GM12878 (cell line): ENCODE measurements at regions not wholly inside any gene's neighbourhood (a gene's known extent, or its start where the extent isn't known, plus 50 kb on each side); places are given as distances from the start of the nearest gene placed in this dataset.

Source experiments
- ATAC-seq: fragments of 200-7000 bp; cut with Tn5 transposase; 3 replicates; pipeline ENCODE4 v1.9.1; 2020; ENCODE audit warnings: mild to moderate bottlenecking, moderate library complexity
- BruUV-seq: library from RNA; stranded (reverse); fragments of 400-500 nt; replicated peaks from 2 replicates; lab custom pipeline; 2021; lab: Mats Ljungman, UMichigan
- CTCF ChIA-PET: fragments of 300-600 bp; sonication (Branson Sonifier 250); formaldehyde crosslinking; extraction: SDS; loops from one replicate; lab custom pipeline; 2021; ENCODE audit warnings: inconsistent platforms; lab: Yijun Ruan, JAX
- POLR2A ChIA-PET: fragments of 350-600 bp; formaldehyde crosslinking; extraction: SDS; loops from one replicate; lab custom pipeline; 2021; ENCODE audit warnings: inconsistent platforms; lab: Charles Lee
- RAD21 ChIA-PET: fragments of 300-600 bp; sonication (Branson Sonifier 250); formaldehyde crosslinking; loops from one replicate; lab custom pipeline; 2023; ENCODE audit warnings: antibody characterized with exemption; ENCODE audit not compliant: unreplicated experiment; lab: Charles Lee
- SMC1A ChIA-PET: fragments of 300-600 bp; sonication (Branson Sonifier 250); formaldehyde crosslinking; loops from one replicate; lab custom pipeline; 2023; ENCODE audit not compliant: unreplicated experiment, uncharacterized antibody; lab: Charles Lee
- DNase-seq: peaks from one replicate; pipeline ENCODE4 v3.0.0-alpha.2; 2011; ENCODE audit warnings: low read depth, low spot score
- FAIRE-seq: peaks from 3 replicates; lab custom pipeline; 2011; peaks lifted over from hg19 to GRCh38; lab: Jason Lieb, UNC
- H2AFZ ChIP-seq: 2 replicates; pipeline ENCODE4 v1.6.0; 2011; ENCODE audit warnings: low read depth, low read length, control low read depth; ENCODE audit not compliant: control insufficient read depth
- H3K27ac ChIP-seq: 2 replicates; pipeline ENCODE4 v1.5.1; 2011; ENCODE audit warnings: control low read depth; ENCODE audit not compliant: control insufficient read depth, insufficient read depth
- H3K27me3 ChIP-seq, 2 experiments: replicated peaks in 1 of 2; 2 replicates each; pipeline versions ENCODE4 v1.6.0 to v1.6.1; 2011; ENCODE audit warnings: low read length in 1 of 2; ENCODE audit not compliant: control insufficient read depth in 2 of 2, insufficient read depth in 2 of 2
- H3K36me3 ChIP-seq, 2 experiments: 2 replicates each; pipeline ENCODE4 v1.5.1; 2011; ENCODE audit warnings: low read length in 1 of 2; ENCODE audit not compliant: control insufficient read depth in 2 of 2, insufficient read depth in 2 of 2
- H3K4me1 ChIP-seq: 2 replicates; pipeline ENCODE4 v1.6.1; 2011; ENCODE audit warnings: mild to moderate bottlenecking, low read length, moderate library complexity, mixed read lengths; ENCODE audit not compliant: control insufficient read depth, insufficient read depth
- H3K4me2 ChIP-seq: 2 replicates; pipeline ENCODE4 v1.6.0; 2011; ENCODE audit warnings: control low read depth; ENCODE audit not compliant: control insufficient read depth, insufficient read depth
- H3K4me3 ChIP-seq: fragments of 200-600 bp; sonication (generic); 2 replicates; pipeline ENCODE4 v1.5.1; 2016
- H3K79me2 ChIP-seq: 2 replicates; pipeline ENCODE4 v1.6.0; 2011; ENCODE audit warnings: low read length; ENCODE audit not compliant: control insufficient read depth, insufficient read depth
- H3K9ac ChIP-seq: 2 replicates; pipeline ENCODE4 v1.8.0; 2011; ENCODE audit warnings: low read length, control low read depth, mixed read lengths; ENCODE audit not compliant: control insufficient read depth, insufficient read depth
- H3K9me3 ChIP-seq: replicated peaks from 3 replicates; pipeline ENCODE4 v1.5.1; 2011; ENCODE audit warnings: mild to moderate bottlenecking, low read length; ENCODE audit not compliant: control insufficient read depth, insufficient read depth
- H4K20me1 ChIP-seq: 2 replicates; pipeline ENCODE4 v1.6.0; 2011; ENCODE audit not compliant: control insufficient read depth, insufficient read depth
- CEBPB ChIP-seq, 2 experiments: fragments of 150-350 bp in 1 of 2; IDR thresholded peaks; 2 replicates each; pipeline ENCODE4 v1.6.1; 2012 to 2014; ENCODE audit warnings: low read depth in 2 of 2, low read length in 2 of 2, borderline replicate concordance in 1 of 2, inconsistent platforms in 1 of 2
- IRF4 ChIP-seq: IDR thresholded peaks from 2 replicates; pipeline ENCODE4 v1.6.1; 2011; ENCODE audit warnings: low read depth, low read length
- JUNB ChIP-seq: IDR thresholded peaks from 2 replicates; pipeline ENCODE4 v1.6.1; 2016; ENCODE audit warnings: antibody characterized with exemption, mild to moderate bottlenecking
- RB1 ChIP-seq: fragments of 450-650 bp; formaldehyde crosslinking; IDR thresholded peaks from 2 replicates; pipeline ENCODE4 v1.6.1; 2017; ENCODE audit warnings: mild to moderate bottlenecking, borderline replicate concordance
- SMAD1 ChIP-seq: fragments of 450-650 bp; IDR thresholded peaks from 2 replicates; pipeline ENCODE4 v1.6.1; 2018; ENCODE audit warnings: mild to moderate bottlenecking, low read depth; ENCODE audit not compliant: partially characterized antibody
- SMARCA5 ChIP-seq: fragments of 450-650 bp; IDR thresholded peaks from 2 replicates; pipeline ENCODE4 v1.6.1; 2017; ENCODE audit warnings: mild to moderate bottlenecking
- ZNF24 ChIP-seq: fragments of 450-650 bp; IDR thresholded peaks from 2 replicates; pipeline ENCODE4 v1.6.1; 2017; ENCODE audit warnings: antibody characterized with exemption, mild to moderate bottlenecking
- WGBS: methylation state at CpG from one replicate; pipeline ENCODE4 v1.1.6; 2016; ENCODE audit warnings: low lambda C conversion rate; ENCODE audit not compliant: insufficient replicate concordance, insufficient coverage; ENCODE audit errors: missing lambda C conversion rate; 5-methylcytosine and 5-hydroxymethylcytosine counted together
- in situ Hi-C: fragments of 300-500 bp; cut with MboI; formaldehyde crosslinking; loops from 9 replicates; pipeline ENCODE4 v1.14.3; 2018; ENCODE audit warnings: mixed read lengths
- intact Hi-C: fragments of 100-400 bp; cut with micrococcal nuclease; formaldehyde crosslinking; loops from one replicate; pipeline ENCODE4 v1.14.2; 2022; ENCODE audit not compliant: unreplicated experiment
- TF ChIP-seq, protein P1 (sequence below): fragments of 450-650 bp; IDR thresholded peaks from 2 replicates; pipeline ENCODE4 v1.6.1; 2018; ENCODE audit warnings: borderline replicate concordance, mild to moderate bottlenecking; ENCODE audit not compliant: partially characterized antibody
- TF ChIP-seq, protein P2 (sequence below): fragments of 450-650 bp; IDR thresholded peaks from 2 replicates; pipeline ENCODE4 v1.6.1; 2017; ENCODE audit warnings: mild to moderate bottlenecking, moderate library complexity
- TF ChIP-seq, protein P3 (sequence below): IDR thresholded peaks from 2 replicates; pipeline ENCODE4 v1.6.1; 2012; ENCODE audit warnings: low read length, inconsistent platforms

- no peak overlapping the region for H3K27ac ChIP-seq
- H3K79me2 ChIP-seq, result no peaks in the 10 kb centered on the region
- H3K4me1 ChIP-seq, result no peaks in the 10 kb centered on the region
- intact Hi-C loops, result no loop called here
- H2AFZ ChIP-seq, result no peak overlapping the region
- no peak for FAIRE-seq
- ChIA-PET SMC1A (no interaction called here), RAD21 (no interaction called here), POLR2A (no interaction called here)
- BruUV-seq, result no TSS peak
- H3K4me2 ChIP-seq, result no peak overlapping the region
- no peak overlapping the region for H3K9ac ChIP-seq
- WGBS, result 88% methylated on average over 1 of the region's 1 CpG
- H3K36me3 ChIP-seq, result peaks cover 0 to 4% of the 10 kb centered on the region in 2 experiments; a peak in 1 of 4 replicates
- TF ChIP-seq ZNF24 (no peak), JUNB (peak; percentile 22; the same call in 1 of the 2 replicates), IRF4 (peak; percentile 49; the same call in 1 of the 2 replicates)
- TF ChIP-seq, all 136 proteins: peak for 2
- H4K20me1 ChIP-seq, result no peaks in the 10 kb centered on the region
- H3K4me3 ChIP-seq, result no peak overlapping the region
- H3K27me3 ChIP-seq, result no peaks in the 10 kb centered on the region
- ATAC-seq (peak; percentile 48; the same call in 2 of the 3 replicates), DNase-seq (no peak)
- CTCF ChIA-PET, result no interaction called here
- in situ Hi-C loops, result no loop called here
- no peaks in the 10 kb centered on the region for H3K9me3 ChIP-seq
Observed at GRCh38 chr6:126113261-126113660, 126.9 kb downstream of the TRMT11 start.

- FAIRE-seq, result no peak
- POLR2A ChIA-PET, result no interaction called here
- H2AFZ ChIP-seq, result no peak overlapping the region
- no peak overlapping the region for H3K27ac ChIP-seq
- no peaks in the 10 kb centered on the region for H3K79me2 ChIP-seq
- SMC1A ChIA-PET, result interaction anchor here (0.9 kb wide), 1 partner anchor 17 kb away, joined by 4 read pairs; no protein-coding TSS in a partner anchor
- H3K4me3 ChIP-seq, result no peak overlapping the region
- H3K9me3 ChIP-seq, result no peaks in the 10 kb centered on the region
- H3K36me3 ChIP-seq, result peaks cover 0 to 4% of the 10 kb centered on the region in 2 experiments; a peak in 1 of 4 replicates
- no peak for ATAC-seq
- DNase-seq, result no peak
- intact Hi-C loops (no loop called here), in situ Hi-C loops (no loop called here)
- CTCF ChIA-PET, result interaction anchor here (1.7 kb wide), 1 partner anchor 54 kb away, joined by 3 read pairs; no protein-coding TSS in a partner anchor
- H3K4me1 ChIP-seq, result no peaks in the 10 kb centered on the region
- H3K9ac ChIP-seq, result no peak overlapping the region
- WGBS, result 90% methylated on average over 2 of the region's 2 CpGs
- RAD21 ChIA-PET, result no interaction called here
- no peaks in the 10 kb centered on the region for H3K27me3 ChIP-seq
- no peaks in the 10 kb centered on the region for H4K20me1 ChIP-seq
- H3K4me2 ChIP-seq, result no peak overlapping the region
- no TSS peak for BruUV-seq
- TF ChIP-seq, protein P1, sequence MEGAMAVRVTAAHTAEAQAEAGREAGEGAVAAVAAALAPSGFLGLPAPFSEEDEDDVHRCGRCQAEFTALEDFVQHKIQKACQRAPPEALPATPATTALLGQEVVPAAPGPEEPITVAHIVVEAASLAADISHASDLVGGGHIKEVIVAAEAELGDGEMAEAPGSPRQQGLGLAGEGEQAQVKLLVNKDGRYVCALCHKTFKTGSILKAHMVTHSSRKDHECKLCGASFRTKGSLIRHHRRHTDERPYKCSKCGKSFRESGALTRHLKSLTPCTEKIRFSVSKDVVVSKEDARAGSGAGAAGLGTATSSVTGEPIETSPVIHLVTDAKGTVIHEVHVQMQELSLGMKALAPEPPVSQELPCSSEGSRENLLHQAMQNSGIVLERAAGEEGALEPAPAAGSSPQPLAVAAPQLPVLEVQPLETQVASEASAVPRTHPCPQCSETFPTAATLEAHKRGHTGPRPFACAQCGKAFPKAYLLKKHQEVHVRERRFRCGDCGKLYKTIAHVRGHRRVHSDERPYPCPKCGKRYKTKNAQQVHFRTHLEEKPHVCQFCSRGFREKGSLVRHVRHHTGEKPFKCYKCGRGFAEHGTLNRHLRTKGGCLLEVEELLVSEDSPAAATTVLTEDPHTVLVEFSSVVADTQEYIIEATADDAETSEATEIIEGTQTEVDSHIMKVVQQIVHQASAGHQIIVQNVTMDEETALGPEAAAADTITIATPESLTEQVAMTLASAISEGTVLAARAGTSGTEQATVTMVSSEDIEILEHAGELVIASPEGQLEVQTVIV, result no peak
- TF ChIP-seq SMAD1 (no peak), CEBPB (IDR thresholded peaks at IDR 0.05; ENCODE audit: borderline replicate concordance in 1 of 2, low read depth in 2 of 2, low read length in 2 of 2) (no peak), SMARCA5 (no peak), RB1 (no peak)
- TF ChIP-seq, protein P2, sequence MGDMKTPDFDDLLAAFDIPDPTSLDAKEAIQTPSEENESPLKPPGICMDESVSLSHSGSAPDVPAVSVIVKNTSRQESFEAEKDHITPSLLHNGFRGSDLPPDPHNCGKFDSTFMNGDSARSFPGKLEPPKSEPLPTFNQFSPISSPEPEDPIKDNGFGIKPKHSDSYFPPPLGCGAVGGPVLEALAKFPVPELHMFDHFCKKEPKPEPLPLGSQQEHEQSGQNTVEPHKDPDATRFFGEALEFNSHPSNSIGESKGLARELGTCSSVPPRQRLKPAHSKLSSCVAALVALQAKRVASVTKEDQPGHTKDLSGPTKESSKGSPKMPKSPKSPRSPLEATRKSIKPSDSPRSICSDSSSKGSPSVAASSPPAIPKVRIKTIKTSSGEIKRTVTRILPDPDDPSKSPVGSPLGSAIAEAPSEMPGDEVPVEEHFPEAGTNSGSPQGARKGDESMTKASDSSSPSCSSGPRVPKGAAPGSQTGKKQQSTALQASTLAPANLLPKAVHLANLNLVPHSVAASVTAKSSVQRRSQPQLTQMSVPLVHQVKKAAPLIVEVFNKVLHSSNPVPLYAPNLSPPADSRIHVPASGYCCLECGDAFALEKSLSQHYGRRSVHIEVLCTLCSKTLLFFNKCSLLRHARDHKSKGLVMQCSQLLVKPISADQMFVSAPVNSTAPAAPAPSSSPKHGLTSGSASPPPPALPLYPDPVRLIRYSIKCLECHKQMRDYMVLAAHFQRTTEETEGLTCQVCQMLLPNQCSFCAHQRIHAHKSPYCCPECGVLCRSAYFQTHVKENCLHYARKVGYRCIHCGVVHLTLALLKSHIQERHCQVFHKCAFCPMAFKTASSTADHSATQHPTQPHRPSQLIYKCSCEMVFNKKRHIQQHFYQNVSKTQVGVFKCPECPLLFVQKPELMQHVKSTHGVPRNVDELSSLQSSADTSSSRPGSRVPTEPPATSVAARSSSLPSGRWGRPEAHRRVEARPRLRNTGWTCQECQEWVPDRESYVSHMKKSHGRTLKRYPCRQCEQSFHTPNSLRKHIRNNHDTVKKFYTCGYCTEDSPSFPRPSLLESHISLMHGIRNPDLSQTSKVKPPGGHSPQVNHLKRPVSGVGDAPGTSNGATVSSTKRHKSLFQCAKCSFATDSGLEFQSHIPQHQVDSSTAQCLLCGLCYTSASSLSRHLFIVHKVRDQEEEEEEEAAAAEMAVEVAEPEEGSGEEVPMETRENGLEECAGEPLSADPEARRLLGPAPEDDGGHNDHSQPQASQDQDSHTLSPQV, result no peak
- TF ChIP-seq, protein P3, sequence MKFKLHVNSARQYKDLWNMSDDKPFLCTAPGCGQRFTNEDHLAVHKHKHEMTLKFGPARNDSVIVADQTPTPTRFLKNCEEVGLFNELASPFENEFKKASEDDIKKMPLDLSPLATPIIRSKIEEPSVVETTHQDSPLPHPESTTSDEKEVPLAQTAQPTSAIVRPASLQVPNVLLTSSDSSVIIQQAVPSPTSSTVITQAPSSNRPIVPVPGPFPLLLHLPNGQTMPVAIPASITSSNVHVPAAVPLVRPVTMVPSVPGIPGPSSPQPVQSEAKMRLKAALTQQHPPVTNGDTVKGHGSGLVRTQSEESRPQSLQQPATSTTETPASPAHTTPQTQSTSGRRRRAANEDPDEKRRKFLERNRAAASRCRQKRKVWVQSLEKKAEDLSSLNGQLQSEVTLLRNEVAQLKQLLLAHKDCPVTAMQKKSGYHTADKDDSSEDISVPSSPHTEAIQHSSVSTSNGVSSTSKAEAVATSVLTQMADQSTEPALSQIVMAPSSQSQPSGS, result no peak
Observed at GRCh38 chr6:126117251-126117650, 130.9 kb downstream of the TRMT11 start.
